ENCODE measurements at regions not wholly inside any gene's neighbourhood (a gene's known extent, or its start where the extent isn't known, plus 50 kb on each side); places are given as distances from the start of the nearest gene placed in this dataset.
A peak's percentile ranks its signal among the peaks of the same experiment; 100 is the strongest.
"Not testable (repeated sequence)": the region's sequence is repeated elsewhere in the genome, so short reads cannot be mapped to it uniquely, and the experiment has no call there.

- H3K27ac Mint-ChIP-seq; DNase-seq; H3K4me3 Mint-ChIP-seq; H3K4me1 Mint-ChIP-seq; ATAC-seq (ENCODE audit: low read depth); H3K27me3 Mint-ChIP-seq; H3K9me3 Mint-ChIP-seq; POLR2A ChIA-PET; H3K36me3 Mint-ChIP-seq: not testable (repeated sequence)
Observed at GRCh38 chr2:95725191-95725590, 133.4 kb downstream of the TRIM43 start.

GRCh38 chr2:95725677-95726076 is 133.9 kb downstream of the TRIM43 start:
- H3K27me3 Mint-ChIP-seq; POLR2A ChIA-PET; H3K4me3 Mint-ChIP-seq; H3K27ac Mint-ChIP-seq; H3K36me3 Mint-ChIP-seq; DNase-seq; H3K9me3 Mint-ChIP-seq; ATAC-seq (ENCODE audit: low read depth); H3K4me1 Mint-ChIP-seq: not testable (repeated sequence)

GRCh38 chr2:95727420-95727819 is 135.6 kb downstream of the TRIM43 start:
- H3K27ac Mint-ChIP-seq; ATAC-seq (ENCODE audit: low read depth); H3K9me3 Mint-ChIP-seq; H3K27me3 Mint-ChIP-seq; H3K4me3 Mint-ChIP-seq; POLR2A ChIA-PET; DNase-seq; H3K4me1 Mint-ChIP-seq; H3K36me3 Mint-ChIP-seq: not testable (repeated sequence)

GRCh38 chr2:95728878-95729596 is 137.2 kb downstream of the TRIM43 start:
- H3K27ac Mint-ChIP-seq, result no peak overlapping the region

DNA sequence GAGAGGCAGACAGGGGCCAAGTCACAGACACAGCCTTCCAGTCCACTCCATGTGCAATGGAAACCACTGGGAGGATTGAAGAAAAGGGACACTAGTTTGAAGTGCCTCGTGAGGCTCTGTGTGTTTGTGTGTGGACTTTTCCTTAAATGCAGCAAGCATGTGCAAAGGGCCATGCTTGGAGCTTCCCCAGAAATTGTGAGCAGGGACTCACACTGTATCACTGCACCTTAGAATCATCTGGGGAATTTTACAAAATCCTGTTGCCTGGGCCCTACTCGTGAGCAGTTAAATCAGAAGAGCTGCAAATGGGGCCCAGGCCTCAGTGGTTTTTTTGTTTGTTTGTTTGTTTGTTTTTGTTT is 137.8 kb downstream of the TRIM43 start:
- ATAC-seq (ENCODE audit: low read depth) (no peak), DNase-seq (no peak)
- peaks cover 2% of the 10 kb centered on the region for H3K4me1 Mint-ChIP-seq
- H3K9me3 Mint-ChIP-seq, result no peaks in the 10 kb centered on the region
- no peak overlapping the region for H3K27ac Mint-ChIP-seq
- H3K36me3 Mint-ChIP-seq, result no peaks in the 10 kb centered on the region
- no peak overlapping the region for H3K4me3 Mint-ChIP-seq
- POLR2A ChIA-PET, result no interaction called here
- H3K27me3 Mint-ChIP-seq, result no peaks in the 10 kb centered on the region

More at GRCh38 chr2:95728878-95729596, 137.2 kb downstream of the TRIM43 start:
- no peaks in the 10 kb centered on the region for H3K27me3 Mint-ChIP-seq
- no peaks in the 10 kb centered on the region for H3K9me3 Mint-ChIP-seq
- H3K4me3 Mint-ChIP-seq, result no peak overlapping the region
- POLR2A ChIA-PET, result no interaction called here
- peaks cover 2% of the 10 kb centered on the region for H3K4me1 Mint-ChIP-seq
- no peak for DNase-seq
- no peaks in the 10 kb centered on the region for H3K36me3 Mint-ChIP-seq
- ATAC-seq (ENCODE audit: low read depth), result peak; percentile 65

DNA sequence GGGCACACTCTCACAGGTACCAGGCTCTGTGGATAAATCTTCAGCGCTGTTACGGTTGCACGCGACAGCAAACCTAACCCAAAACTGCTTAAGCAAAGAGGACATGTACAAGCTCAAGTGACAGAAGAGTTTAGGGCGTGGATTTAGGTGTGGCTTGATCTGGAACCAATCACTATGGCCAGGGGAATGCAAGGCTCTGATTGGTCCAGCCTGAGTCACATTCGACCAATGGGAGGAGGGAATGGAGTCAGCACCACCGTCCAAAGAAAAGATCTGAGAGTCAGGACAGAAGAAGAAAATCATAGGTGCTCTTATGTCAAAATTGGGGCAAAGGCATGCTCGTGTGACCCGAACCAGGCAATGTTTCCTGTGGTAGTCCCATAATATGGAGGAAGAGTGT is 139.0 kb downstream of the TRIM43 start:
- Mint-ChIP-seq H3K36me3 (no peaks in the 10 kb centered on the region), H3K9me3 (no peaks in the 10 kb centered on the region), H3K27me3 (peaks cover 5% of the 10 kb centered on the region), H3K4me1 (peaks cover 2% of the 10 kb centered on the region), H3K4me3 (no peak overlapping the region), H3K27ac (no peak overlapping the region)
- ATAC-seq (ENCODE audit: low read depth) (no peak), DNase-seq (no peak)
- POLR2A ChIA-PET, result no interaction called here

DNA sequence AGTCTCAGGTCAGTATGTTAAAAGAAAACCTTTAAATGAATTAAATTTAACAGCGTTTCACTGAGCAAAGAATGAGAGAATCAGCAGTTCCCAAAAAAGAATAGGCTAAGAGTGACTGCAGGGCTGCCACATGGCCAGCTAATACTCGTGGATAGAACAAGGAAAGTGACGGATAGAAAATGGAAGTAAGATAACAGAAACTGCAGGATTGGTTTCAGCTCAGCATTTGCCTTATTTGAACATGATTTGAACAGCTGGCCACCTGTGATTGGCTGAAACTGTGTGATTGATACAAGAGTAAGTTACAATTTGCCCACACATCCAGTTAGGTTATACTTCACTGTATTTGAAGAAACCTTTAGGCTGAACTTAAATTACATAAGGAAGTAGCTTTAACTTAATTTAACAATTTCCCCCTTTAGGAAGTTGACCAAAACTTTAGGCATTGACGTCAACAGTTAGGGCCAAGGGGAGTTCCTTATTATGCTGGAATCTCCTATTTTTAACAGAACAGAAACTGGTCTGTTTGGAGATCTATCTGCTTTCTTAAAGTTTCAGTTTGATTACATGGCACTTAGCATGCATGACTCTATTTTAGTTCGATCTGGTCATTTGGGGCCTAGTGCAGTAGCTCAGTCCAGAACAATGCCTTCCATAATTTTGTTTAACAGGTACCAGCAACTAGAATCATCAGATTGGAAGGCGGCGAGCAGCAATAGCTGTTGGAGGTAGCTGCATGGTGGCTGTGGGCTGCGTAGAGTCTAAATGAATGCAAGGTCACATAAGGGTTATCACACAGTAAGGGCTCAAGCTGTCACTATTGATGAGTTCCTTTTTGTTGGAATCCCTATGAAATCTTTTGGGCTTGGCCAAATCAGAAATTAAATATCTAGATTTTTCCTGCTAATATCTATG is 143.4 kb downstream of the TRIM43 start:
- POLR2A ChIA-PET, result no interaction called here
- H3K27me3 Mint-ChIP-seq, result peaks cover 11% of the 10 kb centered on the region
- H3K4me1 Mint-ChIP-seq, result no peaks in the 10 kb centered on the region
- no peaks in the 10 kb centered on the region for H3K9me3 Mint-ChIP-seq
- no peak overlapping the region for H3K27ac Mint-ChIP-seq
- ATAC-seq (ENCODE audit: low read depth), result no peak
- no peak overlapping the region for H3K4me3 Mint-ChIP-seq
- DNase-seq, result no peak
- H3K36me3 Mint-ChIP-seq, result no peaks in the 10 kb centered on the region

- POLR2A ChIA-PET, result no interaction called here
- H3K27me3 Mint-ChIP-seq, result peaks cover 16% of the 10 kb centered on the region
- H3K4me3 Mint-ChIP-seq, result no peak overlapping the region
- ATAC-seq (ENCODE audit: low read depth), result no peak
- no peak overlapping the region for H3K27ac Mint-ChIP-seq
- no peaks in the 10 kb centered on the region for H3K36me3 Mint-ChIP-seq
- no peak for DNase-seq
- no peaks in the 10 kb centered on the region for H3K9me3 Mint-ChIP-seq
- no peaks in the 10 kb centered on the region for H3K4me1 Mint-ChIP-seq
Observed at GRCh38 chr2:95738301-95738700, 146.5 kb downstream of the TRIM43 start.

DNA sequence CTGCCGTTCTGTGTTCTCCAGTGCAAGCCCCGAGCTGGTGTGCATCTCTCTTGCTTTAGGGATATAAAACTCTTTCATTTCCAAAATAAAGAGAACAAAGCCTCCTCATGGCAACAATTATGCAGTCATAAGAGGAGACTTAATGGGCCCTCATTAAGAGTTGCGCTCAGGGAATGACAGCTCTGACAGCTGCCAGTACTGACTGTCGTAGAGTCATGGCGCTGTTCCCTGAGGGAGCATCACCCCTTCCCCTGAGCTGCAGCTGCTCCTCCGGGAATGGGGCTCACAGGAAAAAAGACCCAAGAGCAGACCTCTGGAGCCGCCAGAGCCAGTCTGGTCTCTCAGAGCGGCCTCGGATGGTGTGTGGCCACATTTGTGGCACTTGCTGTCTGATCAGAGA is 160.3 kb downstream of the TRIM43 start:
- H3K9me3 Mint-ChIP-seq; H3K4me3 Mint-ChIP-seq; DNase-seq; H3K27me3 Mint-ChIP-seq; POLR2A ChIA-PET; H3K27ac Mint-ChIP-seq; H3K36me3 Mint-ChIP-seq; ATAC-seq (ENCODE audit: low read depth); H3K4me1 Mint-ChIP-seq: not testable (repeated sequence)

DNA sequence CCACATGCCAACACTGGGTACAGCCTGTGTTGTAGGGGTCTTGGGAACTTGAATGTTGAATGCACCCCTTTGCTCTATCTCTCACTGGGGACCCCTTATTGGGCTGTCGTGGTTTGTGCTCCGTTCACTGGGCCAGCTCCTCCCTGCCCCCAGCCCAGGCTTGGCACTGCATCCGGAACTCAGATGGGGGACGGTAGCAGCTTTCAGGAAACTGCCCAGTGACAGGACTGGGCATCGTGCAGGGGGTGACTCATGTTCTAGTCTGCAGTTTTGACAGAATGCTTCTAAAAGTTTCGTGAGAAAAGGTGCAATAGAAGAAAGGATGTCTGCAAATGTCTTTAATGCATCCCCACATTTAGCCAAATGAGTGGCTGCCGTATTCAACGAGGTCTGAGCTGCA is 162.0 kb downstream of the TRIM43 start:
- ATAC-seq (ENCODE audit: low read depth); H3K4me1 Mint-ChIP-seq: not testable (repeated sequence)

DNA sequence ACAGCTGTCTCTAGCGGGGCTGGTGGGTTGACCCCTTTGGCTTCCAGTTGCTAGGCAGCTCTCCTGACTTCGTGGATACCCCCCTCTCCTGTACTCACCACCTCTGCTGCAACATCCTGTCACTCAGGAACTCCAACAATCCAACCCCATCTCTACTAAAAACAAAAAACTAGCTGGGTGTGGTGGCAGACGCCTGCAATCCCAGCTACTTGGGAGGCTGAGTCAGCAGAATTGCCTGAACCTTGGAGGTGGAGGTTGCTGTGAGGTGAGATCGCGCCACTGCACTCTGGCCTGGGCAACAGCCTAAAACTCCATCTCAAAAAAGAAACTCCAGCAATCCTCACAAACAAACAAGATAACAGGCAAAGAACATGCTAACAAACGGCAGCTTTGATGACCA is 162.4 kb downstream of the TRIM43 start:
- H3K27ac Mint-ChIP-seq; POLR2A ChIA-PET; H3K27me3 Mint-ChIP-seq; H3K36me3 Mint-ChIP-seq; DNase-seq; H3K4me1 Mint-ChIP-seq; H3K4me3 Mint-ChIP-seq; H3K9me3 Mint-ChIP-seq; ATAC-seq (ENCODE audit: low read depth): not testable (repeated sequence)

More for the DNA sequence above, 162.0 kb downstream of the TRIM43 start:
- DNase-seq, H3K27me3 Mint-ChIP-seq, H3K27ac Mint-ChIP-seq, H3K4me3 Mint-ChIP-seq, H3K36me3 Mint-ChIP-seq, POLR2A ChIA-PET, H3K9me3 Mint-ChIP-seq: not testable (repeated sequence)

DNA sequence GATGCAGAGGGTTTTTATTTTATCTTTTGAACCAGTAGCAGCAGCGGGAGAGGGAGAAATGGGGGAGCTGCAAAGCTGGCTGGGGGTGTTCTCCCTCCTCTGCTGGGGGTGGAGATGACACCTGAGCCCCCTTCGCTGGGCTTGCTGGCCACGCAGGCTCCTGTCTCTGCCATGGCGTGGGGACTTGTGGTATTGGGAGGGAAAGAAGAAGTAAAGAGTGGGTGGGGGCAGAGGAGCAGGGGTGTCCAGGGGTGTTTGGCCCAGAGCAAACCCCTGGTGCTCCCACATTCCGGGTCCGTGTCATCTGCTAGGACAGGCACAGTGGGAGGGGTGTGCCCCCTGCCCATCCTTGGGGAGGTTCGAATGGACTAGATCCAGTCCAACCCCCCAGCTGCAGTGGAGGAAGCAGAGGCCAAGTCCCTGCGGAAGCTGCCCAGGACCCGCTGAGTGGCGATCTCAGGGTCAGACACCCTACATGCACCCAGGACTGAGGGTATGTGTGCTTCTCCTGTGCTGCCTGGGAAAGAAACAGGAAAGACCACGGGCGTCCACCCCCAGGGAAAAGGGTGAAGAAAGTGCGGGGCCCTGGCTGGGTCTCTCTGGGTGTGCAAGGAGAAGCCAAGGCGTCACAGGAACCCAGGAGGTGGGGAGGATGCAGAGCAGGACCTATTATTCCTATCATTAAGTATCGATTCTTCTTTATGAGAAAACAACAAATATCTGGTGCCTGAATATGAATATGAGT is 163.2 kb downstream of the TRIM43 start:
- ATAC-seq (ENCODE audit: low read depth); H3K4me3 Mint-ChIP-seq; H3K4me1 Mint-ChIP-seq; POLR2A ChIA-PET; H3K27me3 Mint-ChIP-seq; H3K9me3 Mint-ChIP-seq; H3K27ac Mint-ChIP-seq; H3K36me3 Mint-ChIP-seq; DNase-seq: not testable (repeated sequence)

DNA sequence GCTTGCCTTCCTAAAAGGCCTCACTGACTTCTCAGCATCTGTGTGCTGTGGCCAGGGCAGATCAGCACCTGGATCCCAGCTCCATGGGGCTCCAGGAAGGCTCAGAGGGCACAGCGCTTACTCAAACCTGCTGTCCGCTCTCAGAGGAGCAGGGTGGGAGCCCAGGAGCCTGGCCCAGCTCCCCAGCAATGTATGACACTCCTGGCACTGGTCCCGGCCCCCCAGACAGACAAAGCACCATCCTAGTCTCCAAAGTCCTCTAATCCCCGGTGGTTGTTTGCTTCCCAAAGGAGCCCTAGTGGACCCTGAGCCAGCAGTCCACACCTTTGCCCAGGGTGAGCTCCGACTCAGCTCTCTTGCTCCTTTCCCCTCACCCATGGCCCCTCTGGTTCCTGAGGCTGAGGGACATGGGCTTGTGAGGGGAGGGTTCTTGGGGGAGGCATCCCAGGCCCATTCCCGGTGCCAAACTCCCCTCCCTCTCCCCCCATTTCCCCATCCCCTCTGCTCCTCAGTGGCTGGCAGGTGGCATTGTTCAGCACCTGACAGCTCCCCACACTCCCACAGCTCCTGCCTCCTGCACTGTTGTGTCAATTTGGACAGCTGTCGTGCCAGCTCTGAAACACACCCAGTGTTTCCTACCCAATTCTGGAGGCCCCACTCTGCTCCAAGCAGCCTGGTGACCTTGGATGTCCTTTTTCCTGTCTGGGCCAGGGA is 164.3 kb downstream of the TRIM43 start:
- H3K27me3 Mint-ChIP-seq; POLR2A ChIA-PET; H3K9me3 Mint-ChIP-seq; DNase-seq; H3K36me3 Mint-ChIP-seq; H3K4me3 Mint-ChIP-seq; H3K4me1 Mint-ChIP-seq; H3K27ac Mint-ChIP-seq; ATAC-seq (ENCODE audit: low read depth): not testable (repeated sequence)
